OCI-LY1 (cell line): ENCODE measurements at regions not wholly inside any gene's neighbourhood (a gene's known extent, or its start where the extent isn't known, plus 50 kb on each side); places are given as distances from the start of the nearest gene placed in this dataset.

ENCODE experiments used
- H2AFZ ChIP-seq: fragments of 200-600 bp; sonication (generic), shearing (Covaris generic); 2 replicates; pipeline ENCODE4 v1.6.0; 2014; ENCODE audit warnings: antibody characterized with exemption, mild to moderate bottlenecking, low read length
- H3F3A ChIP-seq: fragments of 200-600 bp; sonication (generic), shearing (Covaris generic); 2 replicates; pipeline ENCODE4 v1.6.0; 2014; ENCODE audit warnings: mild to moderate bottlenecking, antibody characterized with exemption, low read length, moderate library complexity; ENCODE audit not compliant: insufficient read depth
- H3K27ac ChIP-seq: fragments of 200-600 bp; sonication (generic); 2 replicates; pipeline ENCODE4 v1.5.1; 2014; ENCODE audit warnings: low read length, mixed run types, mild to moderate bottlenecking, low read depth; ENCODE audit not compliant: poor library complexity, severe bottlenecking
- H3K27me3 ChIP-seq: fragments of 200-600 bp; sonication (generic); 2 replicates; pipeline ENCODE4 v1.6.0; 2014; ENCODE audit warnings: antibody characterized with exemption, mild to moderate bottlenecking, low read length, moderate library complexity; ENCODE audit not compliant: insufficient read depth
- H3K36me3 ChIP-seq: fragments of 200-600 bp; sonication (generic); 2 replicates; pipeline ENCODE4 v1.6.1; 2014; ENCODE audit warnings: mild to moderate bottlenecking, antibody characterized with exemption, low read length, moderate library complexity, mixed read lengths; ENCODE audit not compliant: insufficient read depth
- H3K4me1 ChIP-seq: fragments of 200-600 bp; sonication (generic); 2 replicates; pipeline ENCODE4 v1.5.1; 2014; ENCODE audit warnings: mild to moderate bottlenecking, low read length, moderate library complexity; ENCODE audit not compliant: insufficient read depth, severe bottlenecking
- H3K4me2 ChIP-seq: fragments of 200-600 bp; sonication (generic), shearing (Covaris generic); 2 replicates; pipeline ENCODE4 v1.6.1; 2014; ENCODE audit warnings: low read length
- H3K4me3 ChIP-seq: fragments of 200-600 bp; sonication (generic); 2 replicates; pipeline ENCODE4 v1.5.1; 2014; ENCODE audit warnings: low read length, low read depth, mild to moderate bottlenecking, mixed read lengths; ENCODE audit not compliant: poor library complexity, severe bottlenecking
- H3K79me2 ChIP-seq: fragments of 200-600 bp; shearing (Covaris generic); 2 replicates; pipeline ENCODE4 v1.6.1; 2016; ENCODE audit warnings: mixed run types, low read length, mixed read lengths; ENCODE audit not compliant: insufficient read depth
- H3K9ac ChIP-seq: fragments of 200-600 bp; sonication (generic), shearing (Covaris generic); 2 replicates; pipeline ENCODE4 v1.6.1; 2014; ENCODE audit warnings: mild to moderate bottlenecking, low read length, mixed read lengths
- H3K9me2 ChIP-seq: fragments of 200-600 bp; sonication (generic), shearing (Covaris generic); 2 replicates; pipeline ENCODE4 v1.6.1; 2014; ENCODE audit warnings: low read depth, mild to moderate bottlenecking, low read length, mixed read lengths
- H3K9me3 ChIP-seq: fragments of 200-600 bp; shearing (Covaris generic); 2 replicates; pipeline ENCODE4 v1.6.1; 2014; ENCODE audit warnings: low read length, mixed read lengths
- H4K20me1 ChIP-seq: fragments of 200-600 bp; sonication (generic), shearing (Covaris generic); 2 replicates; pipeline ENCODE4 v1.6.0; 2016; ENCODE audit warnings: mild to moderate bottlenecking, low read length; ENCODE audit not compliant: insufficient read depth
- CTCF ChIP-seq: fragments of 200-600 bp; sonication (generic), shearing (Covaris generic); IDR thresholded peaks from 2 replicates; pipeline ENCODE4 v1.5.1; 2017; ENCODE audit warnings: mild to moderate bottlenecking, antibody characterized with exemption, low read length, moderate library complexity, mixed read lengths
- EZH2 ChIP-seq: fragments of 200-600 bp; sonication (generic), shearing (Covaris generic); IDR thresholded peaks from 2 replicates; pipeline ENCODE4 v1.8.0; 2017; ENCODE audit warnings: borderline replicate concordance, mixed run types, mild to moderate bottlenecking, antibody characterized with exemption, low read length, moderate library complexity, mixed read lengths

GRCh38 chrX:85454295-85454694, 74.8 kb upstream of the POF1B start:
- Histone ChIP-seq H3K36me3 (no peaks in the 10 kb centered on the region), H3K4me3 (no peak overlapping the region), H3K9ac (no peak overlapping the region)

GRCh38 chrX:85444613-85445012, 65.1 kb upstream of the POF1B start:
- TF ChIP-seq EZH2 (no peak), CTCF (no peak)
- Histone ChIP-seq H3K9ac (no peak overlapping the region), H2AFZ (no peak overlapping the region), H3K27me3 (no peaks in the 10 kb centered on the region), H3K27ac (no peak overlapping the region), H3K79me2 (no peaks in the 10 kb centered on the region), H3K4me2 (no peak overlapping the region), H3K4me3 (no peak overlapping the region), H3F3A (no peaks in the 10 kb centered on the region), H3K36me3 (no peaks in the 10 kb centered on the region), H3K4me1 (no peaks in the 10 kb centered on the region), H3K9me2 (no peaks in the 10 kb centered on the region), H3K9me3 (no peaks in the 10 kb centered on the region), H4K20me1 (no peaks in the 10 kb centered on the region)

More at GRCh38 chrX:85454295-85454694, 74.8 kb upstream of the POF1B start:
- H3K4me2 ChIP-seq = no peak overlapping the region
- no peaks in the 10 kb centered on the region for H4K20me1 ChIP-seq
- H2AFZ ChIP-seq = no peak overlapping the region
- H3K79me2 ChIP-seq = no peaks in the 10 kb centered on the region
- no peaks in the 10 kb centered on the region for H3K27me3 ChIP-seq
- TF ChIP-seq EZH2 (no peak), CTCF (no peak)
- no peak overlapping the region for H3K27ac ChIP-seq
- no peaks in the 10 kb centered on the region for H3K4me1 ChIP-seq
- no peaks in the 10 kb centered on the region for H3F3A ChIP-seq
- H3K9me3 ChIP-seq = no peaks in the 10 kb centered on the region
- H3K9me2 ChIP-seq = no peaks in the 10 kb centered on the region
